MM.1S (cell line): ENCODE measurements at regions not wholly inside any gene's neighbourhood (a gene's known extent, or its start where the extent isn't known, plus 50 kb on each side); places are given as distances from the start of the nearest gene placed in this dataset.

ENCODE experiments used
- DNase-seq: peaks from one replicate; pipeline ENCODE4 v3.0.0-alpha.2; 2015
- H2AFZ ChIP-seq: fragments of 300-600 bp; sonication (generic); 2 replicates; pipeline ENCODE4 v1.6.0; 2016; ENCODE audit warnings: antibody characterized with exemption, low read length
- H3F3A ChIP-seq: fragments of 300-600 bp; sonication (generic); 2 replicates; pipeline ENCODE4 v1.6.1; 2016; ENCODE audit warnings: mild to moderate bottlenecking, antibody characterized with exemption, low read length, moderate library complexity, mixed read lengths; ENCODE audit not compliant: insufficient read depth
- H3K27ac ChIP-seq: fragments of 300-600 bp; sonication (generic); 2 replicates; pipeline ENCODE4 v1.5.1; 2016; ENCODE audit warnings: mild to moderate bottlenecking, low read length
- H3K27me3 ChIP-seq: fragments of 300-600 bp; sonication (generic); replicated peaks from 2 replicates; pipeline ENCODE4 v1.6.0; 2016; ENCODE audit warnings: low read length; ENCODE audit not compliant: insufficient read depth
- H3K36me3 ChIP-seq: fragments of 300-600 bp; sonication (generic); replicated peaks from 2 replicates; pipeline ENCODE4 v1.6.1; 2016; ENCODE audit warnings: mild to moderate bottlenecking, low read length, mixed read lengths; ENCODE audit not compliant: insufficient read depth
- H3K4me1 ChIP-seq: fragments of 300-600 bp; sonication (generic); 2 replicates; pipeline ENCODE4 v1.6.1; 2016; ENCODE audit warnings: low read length, mixed read lengths
- H3K4me2 ChIP-seq: fragments of 300-600 bp; sonication (generic); 2 replicates; pipeline ENCODE4 v1.6.0; 2016; ENCODE audit warnings: low read depth, low read length
- H3K4me3 ChIP-seq: fragments of 300-600 bp; sonication (generic); 2 replicates; pipeline ENCODE4 v1.5.1; 2016; ENCODE audit warnings: low read length, mixed read lengths
- H3K79me2 ChIP-seq: fragments of 300-600 bp; sonication (generic); 2 replicates; pipeline ENCODE4 v1.6.1; 2016; ENCODE audit warnings: mixed run types, low read length, mixed read lengths
- H3K9ac ChIP-seq: fragments of 300-600 bp; sonication (generic); 2 replicates; pipeline ENCODE4 v1.6.1; 2016; ENCODE audit warnings: low read length, mixed read lengths
- H3K9me2 ChIP-seq: fragments of 300-600 bp; sonication (generic); replicated peaks from 2 replicates; pipeline ENCODE4 v1.6.1; 2016; ENCODE audit warnings: mild to moderate bottlenecking, low read length, mixed read lengths; ENCODE audit not compliant: insufficient read depth
- H3K9me3 ChIP-seq: fragments of 300-600 bp; sonication (generic); replicated peaks from 2 replicates; pipeline ENCODE4 v1.6.1; 2016; ENCODE audit warnings: mild to moderate bottlenecking, low read length, mixed read lengths; ENCODE audit not compliant: insufficient read depth
- H4K20me1 ChIP-seq: fragments of 300-600 bp; sonication (generic); 2 replicates; pipeline ENCODE4 v1.6.1; 2016; ENCODE audit warnings: mild to moderate bottlenecking, low read length, moderate library complexity, mixed read lengths; ENCODE audit not compliant: insufficient read depth
- CTCF ChIP-seq: fragments of 300-600 bp; sonication (generic); IDR thresholded peaks from 2 replicates; pipeline ENCODE4 v1.5.1; 2016; ENCODE audit warnings: antibody characterized with exemption, low read length, mixed read lengths
- EZH2 ChIP-seq: fragments of 300-600 bp; sonication (generic); optimal IDR thresholded peaks from 2 replicates; pipeline ENCODE3; 2017; ENCODE audit warnings: low read depth, mild to moderate bottlenecking, antibody characterized with exemption, low read length, mixed read lengths
- EZH2phosphoT487 ChIP-seq: fragments of 300-600 bp; sonication (generic); IDR thresholded peaks from 2 replicates; pipeline ENCODE4 v1.6.1; 2018; ENCODE audit warnings: antibody characterized with exemption, low read length

DNA sequence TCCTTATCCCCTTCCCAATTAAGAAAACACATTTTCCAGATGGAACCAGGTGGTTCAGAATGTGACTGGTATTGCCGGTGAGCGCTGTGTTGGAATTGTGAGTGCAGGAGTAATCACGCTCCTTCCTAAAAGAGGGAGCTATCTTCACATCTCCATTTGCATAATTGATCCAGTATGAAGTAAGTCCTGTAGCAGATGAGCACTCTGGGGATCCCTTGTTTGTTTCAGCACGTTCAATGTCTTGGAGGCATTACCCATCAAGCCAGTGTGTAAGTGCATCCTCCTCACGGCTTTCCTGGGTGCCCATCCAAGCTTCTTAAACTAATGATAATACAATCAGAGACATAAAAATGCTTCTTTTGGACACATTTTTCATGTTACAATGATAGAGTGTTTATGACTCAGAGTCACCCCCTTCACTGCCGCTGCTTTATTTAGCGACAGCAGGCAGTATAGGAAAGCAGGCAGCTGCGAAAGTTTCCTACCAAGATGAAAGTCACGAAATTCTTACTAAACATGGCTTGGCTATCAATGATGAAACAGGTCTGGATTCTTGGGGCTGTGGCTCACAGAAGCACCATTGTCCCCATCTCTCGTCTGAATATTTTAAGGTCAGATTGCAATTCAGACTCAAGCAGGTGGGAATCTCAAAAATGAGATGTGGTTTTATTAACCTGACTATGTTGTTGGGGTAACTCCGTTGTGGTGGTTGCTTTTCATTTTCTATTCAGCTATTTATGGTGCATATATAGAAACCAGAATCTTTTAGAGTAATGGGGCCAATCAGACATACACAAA, 346.3 kb upstream of the MDFIC2 start:
- no peaks in the 10 kb centered on the region for H3K79me2 ChIP-seq
- peak; percentile 86 for DNase-seq
- H3K4me3 ChIP-seq = peak overlapping the region; percentile 20; the same call in 1 of the 2 replicates
- no peak for TF ChIP-seq EZH2phosphoT487
- no peak for TF ChIP-seq CTCF
- no peak for TF ChIP-seq EZH2
- peak overlapping the region; percentile 1 for H2AFZ ChIP-seq
- H3K9ac ChIP-seq = peak overlapping the region; percentile 24; the same call in 1 of the 2 replicates
- peaks cover 11% of the 10 kb centered on the region for H3F3A ChIP-seq
- no peaks in the 10 kb centered on the region for H3K36me3 ChIP-seq
- no peaks in the 10 kb centered on the region for H3K27me3 ChIP-seq
- peak overlapping the region; percentile 75 for H3K27ac ChIP-seq
- H3K9me2 ChIP-seq = no peaks in the 10 kb centered on the region
- H3K9me3 ChIP-seq = no peaks in the 10 kb centered on the region
- H3K4me1 ChIP-seq = peaks cover 38% of the 10 kb centered on the region
- H3K4me2 ChIP-seq = peak overlapping the region; percentile 63
- no peaks in the 10 kb centered on the region for H4K20me1 ChIP-seq

DNA sequence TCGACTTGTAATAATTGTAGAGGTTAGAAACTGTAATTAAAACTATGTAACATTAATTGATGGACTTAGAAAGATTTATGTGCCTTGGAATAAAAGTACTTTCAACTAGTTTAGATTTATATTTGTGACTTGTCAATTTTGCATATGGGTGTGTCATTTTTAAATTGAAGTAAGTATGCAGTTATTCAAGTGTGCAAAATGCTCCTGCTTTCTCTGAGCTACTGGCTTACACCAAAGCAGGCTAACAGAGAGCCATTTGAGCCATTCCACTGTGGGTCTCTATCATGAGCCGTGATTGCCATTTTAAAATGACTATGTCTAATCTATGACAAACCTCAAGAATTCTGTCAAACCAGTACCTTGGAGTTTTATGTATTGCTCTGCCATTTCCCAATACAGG, 345.0 kb upstream of the MDFIC2 start:
- no peak overlapping the region for H3K9ac ChIP-seq
- H3K9me3 ChIP-seq = no peaks in the 10 kb centered on the region
- H3K4me1 ChIP-seq = peaks cover 38% of the 10 kb centered on the region
- H3K4me3 ChIP-seq = no peak overlapping the region
- no peaks in the 10 kb centered on the region for H3K36me3 ChIP-seq
- no peaks in the 10 kb centered on the region for H3K79me2 ChIP-seq
- TF ChIP-seq CTCF (no peak), EZH2 (no peak), EZH2phosphoT487 (no peak)
- H4K20me1 ChIP-seq = no peaks in the 10 kb centered on the region
- H2AFZ ChIP-seq = no peak overlapping the region
- H3K9me2 ChIP-seq = no peaks in the 10 kb centered on the region
- no peaks in the 10 kb centered on the region for H3K27me3 ChIP-seq
- H3K27ac ChIP-seq = no peak overlapping the region
- DNase-seq = no peak
- H3K4me2 ChIP-seq = no peak overlapping the region
- peaks cover 11% of the 10 kb centered on the region for H3F3A ChIP-seq

- no peak overlapping the region for H3K4me2 ChIP-seq
- no peaks in the 10 kb centered on the region for H3K79me2 ChIP-seq
- H3K4me1 ChIP-seq = no peaks in the 10 kb centered on the region
- DNase-seq = no peak
- TF ChIP-seq EZH2phosphoT487 (no peak), EZH2 (no peak), CTCF (no peak)
- H3K9ac ChIP-seq = no peak overlapping the region
- H3K4me3 ChIP-seq = no peak overlapping the region
- no peaks in the 10 kb centered on the region for H3K27me3 ChIP-seq
- H3F3A ChIP-seq = no peaks in the 10 kb centered on the region
- H2AFZ ChIP-seq = no peak overlapping the region
- H3K9me2 ChIP-seq = no peaks in the 10 kb centered on the region
- H3K9me3 ChIP-seq = no peaks in the 10 kb centered on the region
- no peaks in the 10 kb centered on the region for H3K36me3 ChIP-seq
- no peaks in the 10 kb centered on the region for H4K20me1 ChIP-seq
- H3K27ac ChIP-seq = no peak overlapping the region
Measured at GRCh38 chr3:70647823-70648222, 335.4 kb upstream of the MDFIC2 start.
